NB4 (cell line): ENCODE measurements at regions not wholly inside any gene's neighbourhood (a gene's known extent, or its start where the extent isn't known, plus 50 kb on each side); places are given as distances from the start of the nearest gene placed in this dataset.

Experiments
- CTCF ChIP-seq: IDR thresholded peaks from one replicate; pipeline ENCODE4 v1.5.1; 2012; ENCODE audit warnings: low read depth, low read length
- MYC ChIP-seq: IDR thresholded peaks from 2 replicates; pipeline ENCODE4 v1.6.1; 2011; ENCODE audit warnings: low read depth, low read length
- POLR2A ChIP-seq: IDR thresholded peaks from 2 replicates; pipeline ENCODE4 v1.6.1; 2011; ENCODE audit warnings: mild to moderate bottlenecking; ENCODE audit not compliant: insufficient read length; ENCODE audit errors: extremely low read depth
- TF ChIP-seq, protein P1 (sequence below): IDR thresholded peaks from 2 replicates; pipeline ENCODE4 v1.6.1; 2011; ENCODE audit warnings: low read depth, low read length

DNA sequence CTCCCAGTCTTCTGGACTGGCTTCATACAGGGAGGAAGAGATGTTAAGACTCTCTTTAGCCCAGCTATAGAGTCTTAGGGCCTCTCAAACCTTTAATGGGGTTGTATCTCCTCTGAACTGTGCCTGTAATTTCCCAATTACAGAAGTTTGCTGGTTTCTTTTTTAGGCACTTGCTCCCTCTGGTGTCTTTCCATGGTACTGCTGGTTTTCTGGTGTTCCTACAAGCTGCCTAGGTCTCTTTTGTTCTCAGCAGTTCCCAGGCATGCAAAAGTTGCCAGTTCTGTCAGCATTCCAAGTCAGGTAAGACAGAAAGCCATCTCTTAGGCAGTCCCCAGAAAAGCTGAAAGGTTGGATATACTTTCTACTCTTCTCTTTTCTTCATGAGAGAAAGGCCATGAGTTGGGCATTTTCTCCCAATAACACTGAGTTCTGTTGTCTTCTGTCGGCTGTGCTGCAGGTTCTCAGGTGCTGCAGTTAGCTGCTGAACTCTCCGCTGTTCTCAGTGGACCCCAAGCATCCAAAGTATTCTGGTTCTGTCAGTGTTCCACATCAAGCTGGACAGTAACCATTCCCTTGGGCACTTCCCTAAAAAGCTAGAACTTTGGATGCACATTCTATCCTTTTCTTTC, 54.4 kb upstream of the EHHADH start:
- TF ChIP-seq CTCF (peak; percentile 86), POLR2A (no peak), MYC (no peak)
- TF ChIP-seq, protein P1, sequence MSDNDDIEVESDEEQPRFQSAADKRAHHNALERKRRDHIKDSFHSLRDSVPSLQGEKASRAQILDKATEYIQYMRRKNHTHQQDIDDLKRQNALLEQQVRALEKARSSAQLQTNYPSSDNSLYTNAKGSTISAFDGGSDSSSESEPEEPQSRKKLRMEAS, result no peak
